Uterus (tissue), 2 donors: ENCODE measurements at regions not wholly inside any gene's neighbourhood (a gene's known extent, or its start where the extent isn't known, plus 50 kb on each side); places are given as distances from the start of the nearest gene placed in this dataset.

Source experiments
- POLR2A ChIP-seq, 2 donors: fragments of 450-650 bp; IDR thresholded peaks; one replicate each; pipeline ENCODE4 v1.6.1; 2016; ENCODE audit warnings: antibody characterized with exemption in 2 of 2, mild to moderate bottlenecking in 1 of 2, moderate library complexity in 1 of 2
- TF ChIP-seq, protein P1 (sequence below), 4 experiments: fragments of 200-600 bp in 2 of 4; fragments of 450-650 bp in 2 of 4; sonication (generic) in 2 of 4; IDR thresholded peaks; one replicate each; pipeline ENCODE4 v1.5.1; 2016 to 2019; ENCODE audit warnings: antibody characterized with exemption in 4 of 4, mild to moderate bottlenecking in 2 of 4, moderate library complexity in 1 of 4

DNA sequence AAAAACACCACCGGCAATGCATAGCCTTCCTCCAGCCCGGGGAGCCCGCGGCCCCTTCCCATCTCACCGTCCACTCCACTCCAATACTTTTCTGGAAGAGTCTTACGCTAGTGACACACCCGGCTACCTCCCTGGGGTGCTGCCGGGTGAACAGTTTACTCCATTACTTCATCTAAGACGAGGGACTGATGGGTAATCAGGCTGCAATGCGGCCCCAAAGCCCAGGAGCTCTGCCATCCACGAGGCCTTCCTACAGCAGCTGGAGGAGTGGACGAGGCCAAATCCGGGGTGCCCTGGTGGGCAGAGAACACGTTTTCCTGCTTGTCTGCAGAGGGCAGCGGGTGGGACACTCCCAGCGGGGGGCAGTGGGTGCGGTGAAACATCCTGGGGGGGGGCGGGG is 356.2 kb upstream of the SHH start:
- TF ChIP-seq, protein P1, sequence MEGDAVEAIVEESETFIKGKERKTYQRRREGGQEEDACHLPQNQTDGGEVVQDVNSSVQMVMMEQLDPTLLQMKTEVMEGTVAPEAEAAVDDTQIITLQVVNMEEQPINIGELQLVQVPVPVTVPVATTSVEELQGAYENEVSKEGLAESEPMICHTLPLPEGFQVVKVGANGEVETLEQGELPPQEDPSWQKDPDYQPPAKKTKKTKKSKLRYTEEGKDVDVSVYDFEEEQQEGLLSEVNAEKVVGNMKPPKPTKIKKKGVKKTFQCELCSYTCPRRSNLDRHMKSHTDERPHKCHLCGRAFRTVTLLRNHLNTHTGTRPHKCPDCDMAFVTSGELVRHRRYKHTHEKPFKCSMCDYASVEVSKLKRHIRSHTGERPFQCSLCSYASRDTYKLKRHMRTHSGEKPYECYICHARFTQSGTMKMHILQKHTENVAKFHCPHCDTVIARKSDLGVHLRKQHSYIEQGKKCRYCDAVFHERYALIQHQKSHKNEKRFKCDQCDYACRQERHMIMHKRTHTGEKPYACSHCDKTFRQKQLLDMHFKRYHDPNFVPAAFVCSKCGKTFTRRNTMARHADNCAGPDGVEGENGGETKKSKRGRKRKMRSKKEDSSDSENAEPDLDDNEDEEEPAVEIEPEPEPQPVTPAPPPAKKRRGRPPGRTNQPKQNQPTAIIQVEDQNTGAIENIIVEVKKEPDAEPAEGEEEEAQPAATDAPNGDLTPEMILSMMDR (IDR thresholded peaks at IDR 0.05) = no peak
- no peak for TF ChIP-seq POLR2A (IDR thresholded peaks at IDR 0.05)
